H1 (cell line): ENCODE measurements at regions not wholly inside any gene's neighbourhood (a gene's known extent, or its start where the extent isn't known, plus 50 kb on each side); places are given as distances from the start of the nearest gene placed in this dataset.

Source experiments
- BCL11A ChIP-seq, 2 experiments: IDR thresholded peaks; one replicate each; pipeline ENCODE4 v1.6.1; 2011; ENCODE audit warnings: low read depth in 2 of 2, low read length in 2 of 2, mild to moderate bottlenecking in 2 of 2
- KDM4A ChIP-seq: IDR thresholded peaks from one replicate; pipeline ENCODE4 v1.7.1; 2012; ENCODE audit warnings: low read depth, mild to moderate bottlenecking, moderate library complexity, low read length, inconsistent platforms; ENCODE audit not compliant: severe bottlenecking
- KDM5A ChIP-seq: fragments of 200-600 bp; IDR thresholded peaks from 2 replicates; pipeline ENCODE4 v1.7.1; 2012; ENCODE audit warnings: mild to moderate bottlenecking, low read length, inconsistent platforms, mixed read lengths
- NANOG ChIP-seq: IDR thresholded peaks from 2 replicates; pipeline ENCODE4 v1.6.1; 2011; ENCODE audit warnings: low read length, low read depth, mild to moderate bottlenecking, inconsistent platforms; ENCODE audit not compliant: insufficient read depth, poor library complexity, severe bottlenecking
- PHF8 ChIP-seq: fragments of 200-600 bp; sonication (generic); conservative IDR thresholded peaks from 2 replicates; pipeline ENCODE4 v1.7.1; 2012; ENCODE audit warnings: low read depth, mild to moderate bottlenecking, inconsistent platforms, low read length, moderate library complexity
- POU5F1 ChIP-seq: IDR thresholded peaks from 2 replicates; pipeline ENCODE4 v1.6.1; 2011; ENCODE audit warnings: low read depth, mild to moderate bottlenecking, low read length, moderate library complexity
- RXRA ChIP-seq: IDR thresholded peaks from 2 replicates; pipeline ENCODE4 v1.6.1; 2011; ENCODE audit warnings: low read depth, mild to moderate bottlenecking, low read length, moderate library complexity; ENCODE audit not compliant: insufficient read depth

GRCh38 chr5:67305913-67306710 lies 109.5 kb upstream of the CD180 start (continued):
- TF ChIP-seq KDM5A = no peak
- TF ChIP-seq PHF8 = no peak
- no peak for TF ChIP-seq KDM4A
- TF ChIP-seq POU5F1 = no peak
- no peak for TF ChIP-seq RXRA
- no peak for TF ChIP-seq BCL11A (IDR thresholded peaks at IDR 0.05; ENCODE audit: low read depth in 2 of 2, low read length in 2 of 2)
- TF ChIP-seq NANOG = no peak
